ENCODE measurements at regions not wholly inside any gene's neighbourhood (a gene's known extent, or its start where the extent isn't known, plus 50 kb on each side); places are given as distances from the start of the nearest gene placed in this dataset.

DNA sequence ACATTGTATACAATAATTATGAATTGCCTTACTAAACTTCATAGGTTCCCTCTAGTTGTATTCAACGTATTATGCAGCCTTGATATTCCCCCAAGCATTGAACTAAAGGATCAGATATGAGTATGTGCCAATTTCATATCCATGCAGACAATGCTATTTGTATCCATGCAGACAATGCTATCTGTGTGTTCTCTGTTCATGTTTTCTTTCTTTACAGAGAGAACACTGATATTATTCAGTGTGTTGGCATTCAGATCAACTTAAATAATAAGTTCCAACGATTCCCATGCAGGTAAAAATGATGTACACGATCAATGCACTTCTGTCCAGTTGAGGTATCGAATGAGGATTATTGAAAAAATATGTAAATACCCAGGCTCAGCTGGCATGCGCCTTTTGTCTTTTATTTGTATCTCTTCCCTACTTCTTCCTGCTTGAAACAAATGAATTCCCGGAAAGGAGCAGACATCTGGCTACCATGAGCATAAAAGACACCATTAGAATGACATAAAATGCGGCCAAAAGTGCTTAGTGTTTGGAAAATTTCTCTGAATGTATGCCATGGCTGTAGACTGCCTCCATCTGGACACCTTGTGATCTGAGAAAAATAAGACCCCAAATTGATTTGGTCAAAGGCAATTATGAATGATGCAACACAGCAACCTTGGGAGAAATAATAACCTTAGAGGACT is 731.5 kb downstream of the SLITRK1 start:
- FAIRE-seq (no peak), DNase-seq (ENCODE audit: low read depth in 1 of 2, low spot score in 1 of 2) (no peak), ATAC-seq (no peak)
- H3K9me3 ChIP-seq, result no peaks in the 10 kb centered on the region
- POLR2A ChIA-PET, result no interaction called here
- no peak for TF ChIP-seq HOXB5 (CRISPR knock-in tag; IDR thresholded peaks at IDR 0.05)
- no peak for TF ChIP-seq CBX2 (IDR thresholded peaks at IDR 0.05; ENCODE audit: borderline replicate concordance, low read depth)
- no peak for TF ChIP-seq NR3C1 (IDR thresholded peaks at IDR 0.05)
- no peak overlapping the region for H3K27ac ChIP-seq
- CTCF ChIA-PET, result no interaction called here
- WGBS (ENCODE audit: missing lambda C conversion rate), result 17% methylated on average over 7 of the region's 7 CpGs
- no peak overlapping the region for H3K4me2 ChIP-seq
- H3K4me3 ChIP-seq, result no peak overlapping the region
- no peaks in the 10 kb centered on the region for H3K4me1 ChIP-seq

DNA sequence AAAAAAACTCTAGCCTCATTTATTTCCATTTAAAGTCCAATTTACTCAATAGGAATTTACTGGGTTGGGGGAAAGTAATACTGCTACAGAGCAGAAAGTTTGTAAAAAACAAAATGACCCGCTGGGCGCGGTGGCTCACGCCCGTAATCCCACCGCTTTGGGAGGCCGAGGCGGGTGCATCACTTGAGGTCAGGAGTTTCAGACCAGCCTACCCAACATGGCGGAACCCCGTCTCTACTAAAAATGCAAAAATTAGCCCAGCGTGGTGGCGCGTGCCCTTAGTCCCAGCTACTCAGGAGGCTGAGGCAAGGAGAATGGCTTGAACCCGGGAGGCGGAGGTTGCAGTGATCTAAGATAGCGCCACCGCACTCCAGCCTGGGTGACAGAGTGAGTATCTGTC is 745.6 kb downstream of the SLITRK1 start:
- 78% methylated on average over 17 of the region's 17 CpGs for WGBS (ENCODE audit: missing lambda C conversion rate)
- FAIRE-seq, result no peak
- ChIA-PET POLR2A (no interaction called here), CTCF (interaction anchor here (0.7 kb wide), 1 partner anchor 1965 kb away, joined by 5 read pairs; no protein-coding TSS in a partner anchor)
- Histone ChIP-seq H3K4me1 (no peaks in the 10 kb centered on the region), H3K27ac (no peak overlapping the region), H3K4me2 (no peak overlapping the region), H3K4me3 (no peak overlapping the region), H3K9me3 (no peaks in the 10 kb centered on the region)
- TF ChIP-seq ZC3H11A (IDR thresholded peaks at IDR 0.05) (no peak), FOSL2 (IDR thresholded peaks at IDR 0.05) (no peak), FOSL2 (CRISPR knock-in tag; IDR thresholded peaks at IDR 0.05) (no peak), NR3C1 (IDR thresholded peaks at IDR 0.05) (no peak), PHF8 (IDR thresholded peaks at IDR 0.05; ENCODE audit: borderline replicate concordance, low read depth) (no peak), HOXA7 (CRISPR knock-in tag; IDR thresholded peaks at IDR 0.05) (no peak), FOXS1 (CRISPR knock-in tag; IDR thresholded peaks at IDR 0.05) (no peak), TP53 (CRISPR knock-in tag; IDR thresholded peaks at IDR 0.05) (no peak), RCOR1 (IDR thresholded peaks at IDR 0.05; ENCODE audit: low read depth, low read length) (no peak), NPAS2 (CRISPR knock-in tag; IDR thresholded peaks at IDR 0.05; ENCODE audit: borderline replicate concordance) (no peak)
- no peak for ATAC-seq
- no peak for DNase-seq (ENCODE audit: low read depth in 1 of 2, low spot score in 1 of 2)

DNA sequence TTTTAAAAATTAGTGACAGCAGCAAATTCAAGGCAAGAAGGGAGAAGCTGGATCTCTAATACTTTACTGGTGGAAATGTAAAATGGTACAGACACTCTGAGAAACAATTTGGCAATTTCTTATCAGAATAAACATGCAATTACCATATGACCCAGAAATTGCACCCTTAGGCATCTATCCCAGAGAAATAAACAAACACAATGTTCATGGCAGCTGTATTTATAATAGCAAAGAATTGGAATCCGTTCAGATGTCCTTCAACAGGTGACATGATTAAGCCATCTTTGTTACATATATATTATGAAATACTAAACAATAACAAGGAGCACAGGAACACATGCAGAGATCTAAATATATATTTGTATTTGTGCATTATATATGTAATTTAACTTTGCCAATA is 756.5 kb downstream of the SLITRK1 start:
- TF ChIP-seq CBX8 (IDR thresholded peaks at IDR 0.05), result no peak
- TF ChIP-seq JUNB (IDR thresholded peaks at IDR 0.05), result no peak
- no peak for TF ChIP-seq MAFK (IDR thresholded peaks at IDR 0.05; ENCODE audit: partially characterized antibody)
- no peak for TF ChIP-seq EHF (CRISPR knock-in tag; IDR thresholded peaks at IDR 0.05)
- no peak for TF ChIP-seq ZFP36 (IDR thresholded peaks at IDR 0.05; ENCODE audit: borderline replicate concordance, partially characterized antibody)
- no peak for TF ChIP-seq NR3C1 (IDR thresholded peaks at IDR 0.05)
- TF ChIP-seq, protein P1, sequence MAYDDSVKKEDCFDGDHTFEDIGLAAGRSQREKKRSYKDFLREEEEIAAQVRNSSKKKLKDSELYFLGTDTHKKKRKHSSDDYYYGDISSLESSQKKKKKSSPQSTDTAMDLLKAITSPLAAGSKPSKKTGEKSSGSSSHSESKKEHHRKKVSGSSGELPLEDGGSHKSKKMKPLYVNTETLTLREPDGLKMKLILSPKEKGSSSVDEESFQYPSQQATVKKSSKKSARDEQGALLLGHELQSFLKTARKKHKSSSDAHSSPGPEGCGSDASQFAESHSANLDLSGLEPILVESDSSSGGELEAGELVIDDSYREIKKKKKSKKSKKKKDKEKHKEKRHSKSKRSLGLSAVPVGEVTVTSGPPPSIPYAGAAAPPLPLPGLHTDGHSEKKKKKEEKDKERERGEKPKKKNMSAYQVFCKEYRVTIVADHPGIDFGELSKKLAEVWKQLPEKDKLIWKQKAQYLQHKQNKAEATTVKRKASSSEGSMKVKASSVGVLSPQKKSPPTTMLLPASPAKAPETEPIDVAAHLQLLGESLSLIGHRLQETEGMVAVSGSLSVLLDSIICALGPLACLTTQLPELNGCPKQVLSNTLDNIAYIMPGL (CRISPR knock-in tag; IDR thresholded peaks at IDR 0.05; ENCODE audit: borderline replicate concordance), result no peak
- no peak for TF ChIP-seq CEBPB (IDR thresholded peaks at IDR 0.05)
- TF ChIP-seq MYC (IDR thresholded peaks at IDR 0.05; ENCODE audit: borderline replicate concordance, low read length), result no peak
- no peak for TF ChIP-seq ATOH8 (CRISPR knock-in tag; IDR thresholded peaks at IDR 0.05; ENCODE audit: low read depth)
- FAIRE-seq, result no peak
- H3K4me1 ChIP-seq, result no peaks in the 10 kb centered on the region
- CTCF ChIA-PET, result no interaction called here
- H3K4me3 ChIP-seq, result no peak overlapping the region
- POLR2A ChIA-PET, result no interaction called here
- no peak for ATAC-seq
- WGBS (ENCODE audit: missing lambda C conversion rate), result 0% methylated on average over 1 of the region's 1 CpG
- no peaks in the 10 kb centered on the region for H3K9me3 ChIP-seq
- H3K4me2 ChIP-seq, result no peak overlapping the region
- DNase-seq (ENCODE audit: low read depth in 1 of 2, low spot score in 1 of 2), result no peak
- H3K27ac ChIP-seq, result no peak overlapping the region

Data from A549 (cell line).